Astrocyte (in vitro differentiated cells and primary cell): ENCODE measurements at regions not wholly inside any gene's neighbourhood (a gene's known extent, or its start where the extent isn't known, plus 50 kb on each side); places are given as distances from the start of the nearest gene placed in this dataset.

ENCODE experiments used
- DNase-seq: peaks from one replicate; pipeline ENCODE4 v3.0.0-alpha.2; 2010; ENCODE audit warnings: low read depth
- FAIRE-seq: peaks from 2 replicates; lab custom pipeline; 2011; peaks lifted over from hg19 to GRCh38; lab: Jason Lieb, UNC
- H2AFZ ChIP-seq: 2 replicates; pipeline ENCODE4 v1.6.0; 2012; ENCODE audit warnings: low read depth, low read length, inconsistent platforms
- H3K27ac ChIP-seq: 2 replicates; pipeline ENCODE4 v1.5.1; 2011; ENCODE audit warnings: low read depth, low read length, inconsistent platforms
- H3K27me3 ChIP-seq: 2 replicates; pipeline ENCODE4 v1.6.0; 2011; ENCODE audit warnings: low read length, inconsistent platforms; ENCODE audit not compliant: insufficient read depth
- H3K36me3 ChIP-seq: 2 replicates; pipeline ENCODE4 v1.5.1; 2011; ENCODE audit warnings: low read length, inconsistent platforms; ENCODE audit not compliant: insufficient read depth
- H3K4me1 ChIP-seq: 2 replicates; pipeline ENCODE4 v1.5.1; 2011; ENCODE audit warnings: low read length, inconsistent platforms; ENCODE audit not compliant: insufficient read depth
- H3K4me2 ChIP-seq: 2 replicates; pipeline ENCODE4 v1.6.0; 2012; ENCODE audit warnings: low read length, inconsistent platforms
- H3K4me3 ChIP-seq: 2 replicates; pipeline ENCODE4 v1.5.1; 2011; ENCODE audit warnings: low read depth, mild to moderate bottlenecking, low read length, inconsistent platforms; ENCODE audit not compliant: insufficient read depth
- H3K79me2 ChIP-seq: 2 replicates; pipeline ENCODE4 v1.6.0; 2012; ENCODE audit warnings: mild to moderate bottlenecking, low read length, inconsistent platforms; ENCODE audit not compliant: insufficient read depth
- H3K9ac ChIP-seq: 2 replicates; pipeline ENCODE4 v1.6.0; 2012; ENCODE audit warnings: mild to moderate bottlenecking, low read length, inconsistent platforms
- H3K9me3 ChIP-seq: 2 replicates; pipeline ENCODE4 v1.5.1; 2012; ENCODE audit warnings: low read depth, mild to moderate bottlenecking, low read length, inconsistent platforms; ENCODE audit not compliant: insufficient read depth
- H4K20me1 ChIP-seq: 2 replicates; pipeline ENCODE4 v1.6.0; 2012; ENCODE audit warnings: low read length, inconsistent platforms; ENCODE audit not compliant: insufficient read depth
- H3K27ac Mint-ChIP-seq: one replicate; pipeline ENCODE4 v1.8.0; 2021; ENCODE audit warnings: mild to moderate bottlenecking, mixed read lengths; ENCODE audit not compliant: unreplicated experiment
- H3K27me3 Mint-ChIP-seq: one replicate; pipeline ENCODE4 v1.8.0; 2021; ENCODE audit warnings: low read depth, mixed read lengths; ENCODE audit not compliant: unreplicated experiment
- H3K36me3 Mint-ChIP-seq: one replicate; pipeline ENCODE4 v1.8.0; 2021; ENCODE audit warnings: low read depth, mixed read lengths; ENCODE audit not compliant: unreplicated experiment
- H3K4me1 Mint-ChIP-seq: one replicate; pipeline ENCODE4 v1.8.0; 2021; ENCODE audit warnings: low read depth, mixed read lengths; ENCODE audit not compliant: unreplicated experiment
- H3K4me3 Mint-ChIP-seq: one replicate; pipeline ENCODE4 v1.8.0; 2021; ENCODE audit warnings: mild to moderate bottlenecking, moderate library complexity, mixed read lengths; ENCODE audit not compliant: unreplicated experiment
- H3K9me3 Mint-ChIP-seq: one replicate; pipeline ENCODE4 v1.8.0; 2021; ENCODE audit warnings: mild to moderate bottlenecking, mixed read lengths; ENCODE audit not compliant: unreplicated experiment
- EZH2 ChIP-seq: IDR thresholded peaks from 2 replicates; pipeline ENCODE4 v1.6.1; 2012; ENCODE audit warnings: mild to moderate bottlenecking, low read length, inconsistent platforms; ENCODE audit not compliant: insufficient read depth
- TF ChIP-seq, protein P1 (sequence below): IDR thresholded peaks from 2 replicates; pipeline ENCODE4 v1.5.1; 2011; ENCODE audit warnings: low read depth, mild to moderate bottlenecking, inconsistent platforms, low read length, moderate library complexity; ENCODE audit not compliant: insufficient read depth

DNA sequence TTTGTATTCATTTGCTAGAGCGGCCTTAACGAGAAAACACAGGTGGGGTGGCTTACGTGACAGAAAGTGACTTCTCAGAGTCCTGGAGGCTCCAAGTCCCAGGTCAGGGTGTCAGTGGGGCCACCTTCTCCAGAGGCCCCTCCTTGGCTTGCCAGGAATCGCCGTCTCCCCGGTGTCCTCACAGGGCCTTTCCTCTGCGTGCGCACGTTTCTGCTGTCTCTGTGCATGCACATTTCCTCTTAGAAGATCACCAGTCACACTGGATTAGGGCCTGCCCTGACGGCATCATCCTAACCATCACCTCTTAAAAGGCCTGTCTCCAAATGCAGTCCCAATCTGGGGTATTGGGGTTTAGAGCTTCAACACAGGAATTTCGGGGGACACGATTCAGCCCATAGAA lies 63.8 kb upstream of the HELT start:
- no peak overlapping the region for H3K9ac ChIP-seq
- no peaks in the 10 kb centered on the region for H3K79me2 ChIP-seq
- Mint-ChIP-seq H3K4me1 (peaks cover 6% of the 10 kb centered on the region), H3K36me3 (peaks cover 3% of the 10 kb centered on the region), H3K9me3 (no peaks in the 10 kb centered on the region), H3K4me3 (no peak overlapping the region), H3K27me3 (peaks cover 54% of the 10 kb centered on the region), H3K27ac (no peak overlapping the region)
- no peaks in the 10 kb centered on the region for H3K4me1 ChIP-seq
- no peak for DNase-seq
- H3K4me3 ChIP-seq, result no peak overlapping the region
- no peak overlapping the region for H2AFZ ChIP-seq
- H3K4me2 ChIP-seq, result no peak overlapping the region
- no peak for TF ChIP-seq EZH2
- TF ChIP-seq, protein P1, sequence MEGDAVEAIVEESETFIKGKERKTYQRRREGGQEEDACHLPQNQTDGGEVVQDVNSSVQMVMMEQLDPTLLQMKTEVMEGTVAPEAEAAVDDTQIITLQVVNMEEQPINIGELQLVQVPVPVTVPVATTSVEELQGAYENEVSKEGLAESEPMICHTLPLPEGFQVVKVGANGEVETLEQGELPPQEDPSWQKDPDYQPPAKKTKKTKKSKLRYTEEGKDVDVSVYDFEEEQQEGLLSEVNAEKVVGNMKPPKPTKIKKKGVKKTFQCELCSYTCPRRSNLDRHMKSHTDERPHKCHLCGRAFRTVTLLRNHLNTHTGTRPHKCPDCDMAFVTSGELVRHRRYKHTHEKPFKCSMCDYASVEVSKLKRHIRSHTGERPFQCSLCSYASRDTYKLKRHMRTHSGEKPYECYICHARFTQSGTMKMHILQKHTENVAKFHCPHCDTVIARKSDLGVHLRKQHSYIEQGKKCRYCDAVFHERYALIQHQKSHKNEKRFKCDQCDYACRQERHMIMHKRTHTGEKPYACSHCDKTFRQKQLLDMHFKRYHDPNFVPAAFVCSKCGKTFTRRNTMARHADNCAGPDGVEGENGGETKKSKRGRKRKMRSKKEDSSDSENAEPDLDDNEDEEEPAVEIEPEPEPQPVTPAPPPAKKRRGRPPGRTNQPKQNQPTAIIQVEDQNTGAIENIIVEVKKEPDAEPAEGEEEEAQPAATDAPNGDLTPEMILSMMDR, result no peak
- peaks cover 6% of the 10 kb centered on the region for H3K9me3 ChIP-seq
- no peaks in the 10 kb centered on the region for H4K20me1 ChIP-seq
- FAIRE-seq, result no peak
- no peak overlapping the region for H3K27ac ChIP-seq
- no peaks in the 10 kb centered on the region for H3K27me3 ChIP-seq
- no peaks in the 10 kb centered on the region for H3K36me3 ChIP-seq

DNA sequence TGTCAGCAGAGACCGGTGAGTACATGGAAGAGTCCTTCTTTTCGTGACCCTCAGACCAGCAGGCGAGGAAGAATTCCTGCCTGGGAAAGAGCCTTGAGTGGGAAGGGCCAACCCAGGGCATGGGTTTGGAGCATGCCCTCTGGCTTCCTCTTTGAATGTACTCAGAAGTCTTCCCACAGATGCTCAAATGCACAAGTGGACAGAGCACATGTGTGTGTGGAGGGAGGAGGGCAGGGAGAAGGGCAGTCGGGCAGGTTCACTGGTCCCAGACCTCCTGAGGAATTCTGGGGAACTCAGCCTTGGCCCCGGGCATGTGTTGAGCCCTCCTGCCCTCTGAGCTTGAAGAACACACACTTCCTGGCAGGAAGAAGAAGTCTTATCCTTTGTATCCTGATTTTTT lies 63.2 kb upstream of the HELT start:
- no peaks in the 10 kb centered on the region for H3K36me3 ChIP-seq
- H3K79me2 ChIP-seq, result no peaks in the 10 kb centered on the region
- no peak overlapping the region for H3K9ac ChIP-seq
- DNase-seq (no peak), FAIRE-seq (no peak)
- no peaks in the 10 kb centered on the region for H3K27me3 ChIP-seq
- H3K4me3 Mint-ChIP-seq, result no peak overlapping the region
- H4K20me1 ChIP-seq, result no peaks in the 10 kb centered on the region
- H3K9me3 ChIP-seq, result peaks cover 6% of the 10 kb centered on the region
- no peaks in the 10 kb centered on the region for H3K4me1 ChIP-seq
- no peak overlapping the region for H3K27ac ChIP-seq
- no peaks in the 10 kb centered on the region for H3K9me3 Mint-ChIP-seq
- peaks cover 9% of the 10 kb centered on the region for H3K4me1 Mint-ChIP-seq
- no peak overlapping the region for H3K4me3 ChIP-seq
- no peak overlapping the region for H3K4me2 ChIP-seq
- peaks cover 3% of the 10 kb centered on the region for H3K36me3 Mint-ChIP-seq
- H3K27ac Mint-ChIP-seq, result no peak overlapping the region
- TF ChIP-seq, protein P1, result no peak
- TF ChIP-seq EZH2, result no peak
- H3K27me3 Mint-ChIP-seq, result peaks cover 53% of the 10 kb centered on the region
- no peak overlapping the region for H2AFZ ChIP-seq

DNA sequence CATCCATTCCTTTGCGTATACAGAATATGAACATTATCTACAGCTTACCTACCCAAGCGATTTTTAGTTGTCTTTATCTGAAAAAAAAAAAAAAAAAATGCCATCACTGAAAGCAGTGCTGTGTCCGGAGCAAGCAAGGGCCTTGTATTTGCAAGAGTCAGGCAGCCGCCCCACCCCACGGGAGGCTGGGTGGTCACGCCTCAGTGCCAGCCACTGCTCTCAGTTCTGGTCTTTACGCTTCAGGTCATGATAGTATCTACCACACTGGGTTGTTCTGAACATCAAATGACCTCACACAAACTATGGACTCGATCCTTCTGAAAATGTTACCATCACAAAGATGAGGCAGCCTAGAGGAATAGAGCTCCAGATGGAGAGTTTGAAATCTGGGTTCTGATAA lies 62.7 kb upstream of the HELT start:
- Histone ChIP-seq H3K9ac (no peak overlapping the region), H3K27ac (no peak overlapping the region), H3K4me1 (no peaks in the 10 kb centered on the region), H3K4me3 (no peak overlapping the region), H3K79me2 (no peaks in the 10 kb centered on the region), H2AFZ (no peak overlapping the region), H3K9me3 (peaks cover 6% of the 10 kb centered on the region), H3K36me3 (no peaks in the 10 kb centered on the region), H3K27me3 (no peaks in the 10 kb centered on the region), H3K4me2 (no peak overlapping the region), H4K20me1 (no peaks in the 10 kb centered on the region)
- Mint-ChIP-seq H3K27me3 (peaks cover 51% of the 10 kb centered on the region), H3K27ac (no peak overlapping the region), H3K9me3 (no peaks in the 10 kb centered on the region), H3K4me3 (no peak overlapping the region), H3K36me3 (peaks cover 3% of the 10 kb centered on the region), H3K4me1 (peaks cover 9% of the 10 kb centered on the region)
- no peak for FAIRE-seq
- no peak for TF ChIP-seq EZH2
- no peak for DNase-seq
